ENCODE measurements at regions not wholly inside any gene's neighbourhood (a gene's known extent, or its start where the extent isn't known, plus 50 kb on each side); places are given as distances from the start of the nearest gene placed in this dataset.

DNA sequence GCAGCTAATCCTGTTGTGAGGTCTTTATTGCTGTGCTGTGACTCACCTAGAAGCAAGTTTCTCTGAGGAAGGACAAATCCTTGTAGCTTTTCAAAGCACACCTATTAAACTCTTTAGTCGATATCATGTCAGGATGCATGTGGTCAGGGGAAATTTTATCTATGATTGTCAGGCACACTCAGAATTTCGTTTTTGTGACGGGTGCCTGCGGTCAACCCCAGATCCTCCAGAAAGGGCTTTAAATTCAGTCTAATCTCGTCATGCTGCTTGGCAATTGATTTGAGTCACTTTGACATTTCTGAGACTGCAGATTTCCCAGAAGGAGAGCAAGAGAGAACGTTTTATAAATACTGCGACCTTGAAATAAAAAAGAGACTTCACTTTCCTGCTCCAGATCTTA, 316.9 kb downstream of the FGF9 start (continued):
- TF ChIP-seq, protein P1, sequence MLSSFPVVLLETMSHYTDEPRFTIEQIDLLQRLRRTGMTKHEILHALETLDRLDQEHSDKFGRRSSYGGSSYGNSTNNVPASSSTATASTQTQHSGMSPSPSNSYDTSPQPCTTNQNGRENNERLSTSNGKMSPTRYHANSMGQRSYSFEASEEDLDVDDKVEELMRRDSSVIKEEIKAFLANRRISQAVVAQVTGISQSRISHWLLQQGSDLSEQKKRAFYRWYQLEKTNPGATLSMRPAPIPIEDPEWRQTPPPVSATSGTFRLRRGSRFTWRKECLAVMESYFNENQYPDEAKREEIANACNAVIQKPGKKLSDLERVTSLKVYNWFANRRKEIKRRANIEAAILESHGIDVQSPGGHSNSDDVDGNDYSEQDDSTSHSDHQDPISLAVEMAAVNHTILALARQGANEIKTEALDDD (IDR thresholded peaks at IDR 0.05), result no peak
- TF ChIP-seq HIVEP1 (CRISPR knock-in tag; IDR thresholded peaks at IDR 0.05) (no peak), TAF15 (IDR thresholded peaks at IDR 0.05; ENCODE audit: low read depth, low read length) (no peak), MYNN (IDR thresholded peaks at IDR 0.05) (no peak), MYNN (CRISPR knock-in tag; IDR thresholded peaks at IDR 0.05) (no peak), POLR2AphosphoS2 (IDR thresholded peaks at IDR 0.05; ENCODE audit: low read length) (no peak), DPF2 (IDR thresholded peaks at IDR 0.05) (peak; percentile 75), ATF7 (IDR thresholded peaks at IDR 0.05) (peak; percentile 36; the same call in 1 of the 2 replicates), TSC22D4 (tag; IDR thresholded peaks at IDR 0.05) (no peak), HEY1 (CRISPR knock-in tag; IDR thresholded peaks at IDR 0.05; ENCODE audit: borderline replicate concordance) (no peak), ZEB2 (IDR thresholded peaks at IDR 0.05) (peak; percentile 57; the same call in 1 of the 2 replicates), CBFA2T3 (IDR thresholded peaks at IDR 0.05) (peak; percentile 93), ZNF217 (CRISPR knock-in tag; IDR thresholded peaks at IDR 0.05) (no peak), ZNF121 (CRISPR knock-in tag; conservative IDR thresholded peaks at IDR 0.05) (no peak), KLF16 (IDR thresholded peaks at IDR 0.05) (peak; percentile 65), ZBTB8A (IDR thresholded peaks at IDR 0.05; ENCODE audit: partially characterized antibody) (no peak), MYC (IDR thresholded peaks at IDR 0.05; ENCODE audit: low read depth, low read length) (no peak), MYC (CRISPR knock-in tag; IDR thresholded peaks at IDR 0.05; ENCODE audit: borderline replicate concordance, low read depth) (no peak), TAL1 (IDR thresholded peaks at IDR 0.05) (peak; percentile 88), ZKSCAN3 (CRISPR knock-in tag; IDR thresholded peaks at IDR 0.05) (no peak), ILF3 (IDR thresholded peaks at IDR 0.05; ENCODE audit: borderline replicate concordance) (no peak), ZNF41 (CRISPR knock-in tag; conservative IDR thresholded peaks at IDR 0.05) (no peak), ZNF212 (CRISPR knock-in tag; IDR thresholded peaks at IDR 0.05) (no peak), ETV6 (IDR thresholded peaks at IDR 0.05; ENCODE audit: borderline replicate concordance in 1 of 2, low read depth in 2 of 2, low read length in 1 of 2) (no peak), ETV6 (CRISPR knock-in tag; IDR thresholded peaks at IDR 0.05; ENCODE audit: borderline replicate concordance) (no peak)
- TF ChIP-seq, protein P2, sequence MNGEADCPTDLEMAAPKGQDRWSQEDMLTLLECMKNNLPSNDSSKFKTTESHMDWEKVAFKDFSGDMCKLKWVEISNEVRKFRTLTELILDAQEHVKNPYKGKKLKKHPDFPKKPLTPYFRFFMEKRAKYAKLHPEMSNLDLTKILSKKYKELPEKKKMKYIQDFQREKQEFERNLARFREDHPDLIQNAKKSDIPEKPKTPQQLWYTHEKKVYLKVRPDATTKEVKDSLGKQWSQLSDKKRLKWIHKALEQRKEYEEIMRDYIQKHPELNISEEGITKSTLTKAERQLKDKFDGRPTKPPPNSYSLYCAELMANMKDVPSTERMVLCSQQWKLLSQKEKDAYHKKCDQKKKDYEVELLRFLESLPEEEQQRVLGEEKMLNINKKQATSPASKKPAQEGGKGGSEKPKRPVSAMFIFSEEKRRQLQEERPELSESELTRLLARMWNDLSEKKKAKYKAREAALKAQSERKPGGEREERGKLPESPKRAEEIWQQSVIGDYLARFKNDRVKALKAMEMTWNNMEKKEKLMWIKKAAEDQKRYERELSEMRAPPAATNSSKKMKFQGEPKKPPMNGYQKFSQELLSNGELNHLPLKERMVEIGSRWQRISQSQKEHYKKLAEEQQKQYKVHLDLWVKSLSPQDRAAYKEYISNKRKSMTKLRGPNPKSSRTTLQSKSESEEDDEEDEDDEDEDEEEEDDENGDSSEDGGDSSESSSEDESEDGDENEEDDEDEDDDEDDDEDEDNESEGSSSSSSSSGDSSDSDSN (IDR thresholded peaks at IDR 0.05; ENCODE audit: borderline replicate concordance in 1 of 2, low read depth in 2 of 2, low read length in 2 of 2), result no peak
- TF ChIP-seq, protein P3, sequence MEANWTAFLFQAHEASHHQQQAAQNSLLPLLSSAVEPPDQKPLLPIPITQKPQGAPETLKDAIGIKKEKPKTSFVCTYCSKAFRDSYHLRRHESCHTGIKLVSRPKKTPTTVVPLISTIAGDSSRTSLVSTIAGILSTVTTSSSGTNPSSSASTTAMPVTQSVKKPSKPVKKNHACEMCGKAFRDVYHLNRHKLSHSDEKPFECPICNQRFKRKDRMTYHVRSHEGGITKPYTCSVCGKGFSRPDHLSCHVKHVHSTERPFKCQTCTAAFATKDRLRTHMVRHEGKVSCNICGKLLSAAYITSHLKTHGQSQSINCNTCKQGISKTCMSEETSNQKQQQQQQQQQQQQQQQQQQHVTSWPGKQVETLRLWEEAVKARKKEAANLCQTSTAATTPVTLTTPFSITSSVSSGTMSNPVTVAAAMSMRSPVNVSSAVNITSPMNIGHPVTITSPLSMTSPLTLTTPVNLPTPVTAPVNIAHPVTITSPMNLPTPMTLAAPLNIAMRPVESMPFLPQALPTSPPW (CRISPR knock-in tag; IDR thresholded peaks at IDR 0.05), result peak; percentile 35; the same call in 1 of the 2 replicates
- TF ChIP-seq, protein P4, sequence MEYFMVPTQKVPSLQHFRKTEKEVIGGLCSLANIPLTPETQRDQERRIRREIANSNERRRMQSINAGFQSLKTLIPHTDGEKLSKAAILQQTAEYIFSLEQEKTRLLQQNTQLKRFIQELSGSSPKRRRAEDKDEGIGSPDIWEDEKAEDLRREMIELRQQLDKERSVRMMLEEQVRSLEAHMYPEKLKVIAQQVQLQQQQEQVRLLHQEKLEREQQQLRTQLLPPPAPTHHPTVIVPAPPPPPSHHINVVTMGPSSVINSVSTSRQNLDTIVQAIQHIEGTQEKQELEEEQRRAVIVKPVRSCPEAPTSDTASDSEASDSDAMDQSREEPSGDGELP (CRISPR knock-in tag; IDR thresholded peaks at IDR 0.05; ENCODE audit: borderline replicate concordance), result no peak
